ENCODE measurements at regions not wholly inside any gene's neighbourhood (a gene's known extent, or its start where the extent isn't known, plus 50 kb on each side); places are given as distances from the start of the nearest gene placed in this dataset.

DNA sequence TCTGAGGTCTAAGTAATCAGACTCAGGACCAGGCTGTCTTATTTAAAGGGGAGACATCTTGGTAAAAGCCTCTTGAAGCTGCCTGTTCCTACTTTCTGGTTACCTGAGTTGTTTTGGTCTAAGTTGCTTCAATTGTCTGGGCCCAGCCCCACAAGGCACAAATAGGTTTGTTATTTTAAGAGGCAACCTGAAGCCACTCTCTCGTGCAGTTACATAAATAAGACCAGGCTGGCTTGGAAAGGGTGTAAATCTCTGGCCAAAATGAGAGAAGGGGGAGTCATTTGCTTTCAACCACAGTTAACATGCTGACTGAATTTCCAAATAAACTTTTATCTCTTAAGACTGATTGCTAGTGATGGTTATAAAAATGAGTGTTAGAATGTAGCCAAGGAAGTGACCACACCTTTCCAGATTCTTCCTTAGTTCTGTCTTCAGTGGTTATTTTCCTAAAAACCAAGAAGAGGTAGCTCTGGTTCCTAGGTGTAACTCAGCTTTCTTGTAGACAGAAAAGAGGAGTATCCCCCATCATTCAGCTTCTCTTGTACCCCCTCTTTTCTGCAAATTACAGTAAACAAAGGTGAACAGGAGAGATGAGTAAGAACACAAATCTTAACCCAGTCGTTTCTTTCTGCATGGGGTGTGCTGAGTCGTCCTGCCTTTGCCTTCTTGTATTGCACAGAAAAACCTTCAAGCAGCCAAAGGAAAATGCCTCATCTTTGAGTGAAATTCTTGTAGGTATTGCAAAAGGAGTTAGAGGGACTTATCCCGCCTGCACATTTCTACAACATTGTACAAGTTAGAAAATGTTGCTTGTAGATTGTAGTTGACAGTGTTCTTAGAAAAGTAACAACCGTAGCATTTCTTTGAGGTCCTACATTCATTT lies 161.5 kb upstream of the NT5C1B start:
- DNase-seq (ENCODE audit: low read depth, low spot score): no peak

DNA sequence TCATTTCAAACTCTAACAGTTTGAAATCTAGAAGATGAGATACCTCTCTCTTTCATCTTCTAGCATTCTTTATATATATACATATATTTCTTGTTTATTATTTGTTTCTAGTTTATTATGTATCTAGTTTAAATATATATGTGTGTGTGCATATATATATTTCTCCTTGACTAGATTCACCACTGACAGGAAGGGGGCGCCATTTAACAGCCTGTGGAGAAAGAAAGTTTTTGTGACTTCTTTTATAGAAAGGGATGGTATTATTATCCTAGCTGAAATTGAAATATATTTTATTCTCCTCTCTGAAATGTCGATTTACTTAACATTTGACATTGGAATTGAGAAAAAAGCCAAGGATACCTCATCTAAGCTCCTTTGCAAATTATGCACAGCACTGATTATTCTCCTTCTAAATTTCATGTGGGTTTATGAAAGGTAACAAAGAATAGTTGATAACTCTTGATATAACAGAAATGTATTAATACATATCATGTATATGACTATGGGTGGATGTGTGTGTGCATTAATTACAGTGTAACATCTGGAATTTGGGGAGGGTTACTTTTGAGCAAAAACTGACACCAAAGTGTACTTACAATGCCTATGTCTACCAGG lies 160.7 kb upstream of the NT5C1B start:
- no peak overlapping the region for H3K4me3 ChIP-seq (ENCODE audit: low read depth, low read length)
- ChIA-PET POLR2A (no interaction called here), CTCF (interaction anchor here (0.7 to 6.7 kb wide), 36 partner anchors 8 to 1112 kb away, joined by 3 to 126 read pairs (median 4); partner anchors contain the start of gene OSR1)
- TF ChIP-seq, protein P1, sequence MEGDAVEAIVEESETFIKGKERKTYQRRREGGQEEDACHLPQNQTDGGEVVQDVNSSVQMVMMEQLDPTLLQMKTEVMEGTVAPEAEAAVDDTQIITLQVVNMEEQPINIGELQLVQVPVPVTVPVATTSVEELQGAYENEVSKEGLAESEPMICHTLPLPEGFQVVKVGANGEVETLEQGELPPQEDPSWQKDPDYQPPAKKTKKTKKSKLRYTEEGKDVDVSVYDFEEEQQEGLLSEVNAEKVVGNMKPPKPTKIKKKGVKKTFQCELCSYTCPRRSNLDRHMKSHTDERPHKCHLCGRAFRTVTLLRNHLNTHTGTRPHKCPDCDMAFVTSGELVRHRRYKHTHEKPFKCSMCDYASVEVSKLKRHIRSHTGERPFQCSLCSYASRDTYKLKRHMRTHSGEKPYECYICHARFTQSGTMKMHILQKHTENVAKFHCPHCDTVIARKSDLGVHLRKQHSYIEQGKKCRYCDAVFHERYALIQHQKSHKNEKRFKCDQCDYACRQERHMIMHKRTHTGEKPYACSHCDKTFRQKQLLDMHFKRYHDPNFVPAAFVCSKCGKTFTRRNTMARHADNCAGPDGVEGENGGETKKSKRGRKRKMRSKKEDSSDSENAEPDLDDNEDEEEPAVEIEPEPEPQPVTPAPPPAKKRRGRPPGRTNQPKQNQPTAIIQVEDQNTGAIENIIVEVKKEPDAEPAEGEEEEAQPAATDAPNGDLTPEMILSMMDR (IDR thresholded peaks at IDR 0.05; ENCODE audit: insufficient read depth, low read length, missing control alignments): peak; percentile 59
- DNase-seq (ENCODE audit: low read depth, low spot score): no peak

More for the DNA sequence above, 161.5 kb upstream of the NT5C1B start:
- ChIA-PET POLR2A (no interaction called here), CTCF (interaction anchor here (0.7 to 6.7 kb wide), 36 partner anchors 9 to 1111 kb away, joined by 3 to 126 read pairs (median 4); partner anchors contain the start of gene OSR1)
- H3K4me3 ChIP-seq (ENCODE audit: low read depth, low read length): no peak overlapping the region
- TF ChIP-seq, protein P1 (IDR thresholded peaks at IDR 0.05; ENCODE audit: insufficient read depth, low read length, missing control alignments): no peak

DNA sequence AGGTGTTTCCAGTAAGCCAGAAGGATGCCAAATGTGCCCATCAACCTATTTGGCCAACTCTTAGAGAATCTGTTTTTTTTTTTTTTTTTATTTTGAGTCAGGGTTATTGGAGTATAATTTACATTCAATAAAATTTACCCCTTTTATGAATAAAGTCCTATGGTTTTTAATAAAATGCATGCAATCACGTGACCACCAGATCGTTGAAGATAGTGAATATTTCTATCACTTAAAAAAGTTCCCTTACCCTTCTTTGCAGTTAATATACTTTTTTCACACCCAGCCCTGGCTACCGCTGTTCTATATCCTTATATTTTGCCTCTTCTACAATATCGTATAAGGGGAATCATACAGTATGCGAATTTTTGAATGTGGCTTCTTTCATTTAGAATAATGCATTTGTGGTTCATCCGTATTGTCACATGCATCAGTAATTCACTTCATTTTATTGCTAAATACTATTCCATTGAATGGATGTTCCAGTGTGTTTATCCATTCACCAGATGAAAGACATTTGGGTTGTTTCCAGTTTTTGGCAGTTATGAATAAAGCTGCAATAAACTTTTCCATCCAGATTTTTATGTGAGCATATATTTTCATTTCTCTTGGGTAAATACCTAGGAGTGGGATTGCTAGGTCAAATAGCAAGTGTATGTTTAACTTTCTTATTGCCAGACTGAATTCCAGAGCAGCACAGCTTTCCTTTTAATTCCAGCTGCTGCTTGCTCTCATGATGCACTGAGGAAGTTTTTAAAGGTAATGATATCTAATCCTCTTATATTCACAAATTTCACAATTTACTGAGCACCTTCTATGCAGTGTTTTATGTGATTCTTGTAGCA lies 156.3 kb upstream of the NT5C1B start:
- TF ChIP-seq, protein P1 (IDR thresholded peaks at IDR 0.05; ENCODE audit: insufficient read depth, low read length, missing control alignments): no peak
- POLR2A ChIA-PET: no interaction called here
- H3K4me3 ChIP-seq (ENCODE audit: low read depth, low read length): no peak overlapping the region
- no peak for DNase-seq (ENCODE audit: low read depth, low spot score)
- CTCF ChIA-PET: interaction anchor here (2.2 kb wide), 1 partner anchor 225 kb away, joined by 14 read pairs; no protein-coding TSS in a partner anchor

DNA sequence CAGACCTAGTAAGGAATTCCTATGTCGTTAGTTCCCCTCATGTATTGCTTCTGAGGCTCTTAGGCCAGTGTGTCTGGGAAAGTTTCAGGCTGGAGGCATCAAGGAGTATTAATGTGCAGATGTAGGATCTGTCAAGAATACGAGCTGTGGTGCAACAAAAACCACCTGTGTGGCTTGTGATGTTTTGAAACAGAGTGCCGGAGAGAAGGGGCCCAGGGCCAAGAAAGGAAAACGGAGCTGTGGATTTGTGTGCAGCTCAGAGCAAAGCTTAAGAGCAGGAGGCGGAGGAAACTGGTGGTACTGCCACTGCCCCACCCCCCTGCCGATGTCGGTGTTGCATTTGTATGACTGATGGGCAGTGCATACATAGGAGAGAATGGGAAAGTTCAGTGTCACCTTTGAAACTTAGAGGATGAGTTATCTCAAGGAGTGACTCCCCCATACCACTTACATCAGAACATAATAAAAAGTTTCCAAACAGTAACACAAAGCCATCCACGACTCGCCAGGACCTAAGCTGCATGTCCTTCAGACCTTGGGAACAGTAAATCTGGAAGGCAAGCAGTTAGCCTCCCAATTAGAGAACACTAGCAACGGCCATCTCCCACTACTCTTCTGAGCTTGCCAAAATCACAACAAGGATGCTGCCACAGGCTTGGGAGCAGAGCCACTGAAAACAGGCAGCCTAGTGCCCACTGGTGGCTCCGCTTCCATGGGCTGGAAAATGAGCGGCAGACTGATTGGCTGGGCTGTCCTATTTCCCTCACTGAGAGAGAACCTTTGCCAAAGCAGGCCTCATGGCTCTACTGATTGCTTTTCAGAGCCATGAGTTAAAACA lies 152.7 kb upstream of the NT5C1B start:
- ChIA-PET CTCF (interaction anchor here (0.6 to 3.8 kb wide), 6 partner anchors 9 to 627 kb away, joined by 3 to 32 read pairs (median 5); no protein-coding TSS in a partner anchor), POLR2A (no interaction called here)
- DNase-seq (ENCODE audit: low read depth, low spot score): no peak
- H3K4me3 ChIP-seq (ENCODE audit: low read depth, low read length): no peak overlapping the region
- TF ChIP-seq, protein P1 (IDR thresholded peaks at IDR 0.05; ENCODE audit: insufficient read depth, low read length, missing control alignments): peak; percentile 24

DNA sequence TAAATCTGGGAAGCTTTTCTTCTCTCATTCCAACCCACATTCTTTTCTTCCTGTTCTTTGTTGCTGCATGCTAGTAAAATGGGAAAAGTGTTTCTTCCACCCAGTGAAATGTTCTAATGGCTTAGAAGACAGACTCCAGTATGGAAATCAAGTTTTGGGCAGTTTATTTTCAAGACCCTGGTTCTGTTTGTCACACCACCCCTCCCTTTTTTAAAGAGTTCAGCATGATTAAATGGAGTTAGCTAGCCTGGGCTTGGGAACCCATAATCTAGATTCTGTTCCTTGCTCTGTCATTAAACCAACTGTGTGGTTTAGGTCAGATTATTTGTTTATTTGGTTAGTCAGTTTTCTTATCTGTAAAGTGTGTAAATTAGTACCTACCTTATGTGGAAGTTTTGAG lies 151.8 kb upstream of the NT5C1B start:
- POLR2A ChIA-PET: no interaction called here
- DNase-seq (ENCODE audit: low read depth, low spot score): no peak
- TF ChIP-seq, protein P1 (IDR thresholded peaks at IDR 0.05; ENCODE audit: insufficient read depth, low read length, missing control alignments): no peak
- CTCF ChIA-PET: interaction anchor here (1.0 to 3.8 kb wide), 4 partner anchors 9 to 353 kb away, joined by 3 to 32 read pairs (median 4); no protein-coding TSS in a partner anchor
- no peak overlapping the region for H3K4me3 ChIP-seq (ENCODE audit: low read depth, low read length)
